OCI-LY7 (cell line): ENCODE measurements at regions not wholly inside any gene's neighbourhood (a gene's known extent, or its start where the extent isn't known, plus 50 kb on each side); places are given as distances from the start of the nearest gene placed in this dataset.
"Not testable (repeated sequence)": the region's sequence is repeated elsewhere in the genome, so short reads cannot be mapped to it uniquely, and the experiment has no call there.

Experiments
- EZH2phosphoT487 ChIP-seq: fragments of 200-600 bp; sonication (generic); IDR thresholded peaks from 2 replicates; pipeline ENCODE4 v1.6.1; 2018; ENCODE audit warnings: low read depth, borderline replicate concordance, mild to moderate bottlenecking, mixed run types, antibody characterized with exemption, low read length, moderate library complexity, mixed read lengths
- TF ChIP-seq, protein P1 (sequence below): fragments of 200-600 bp; sonication (generic); conservative IDR thresholded peaks from 2 replicates; pipeline ENCODE4 v1.5.1; 2014; ENCODE audit warnings: mild to moderate bottlenecking, antibody characterized with exemption, low read length, moderate library complexity, mixed read lengths

- not testable (repeated sequence) for TF ChIP-seq EZH2phosphoT487
- TF ChIP-seq, protein P1, sequence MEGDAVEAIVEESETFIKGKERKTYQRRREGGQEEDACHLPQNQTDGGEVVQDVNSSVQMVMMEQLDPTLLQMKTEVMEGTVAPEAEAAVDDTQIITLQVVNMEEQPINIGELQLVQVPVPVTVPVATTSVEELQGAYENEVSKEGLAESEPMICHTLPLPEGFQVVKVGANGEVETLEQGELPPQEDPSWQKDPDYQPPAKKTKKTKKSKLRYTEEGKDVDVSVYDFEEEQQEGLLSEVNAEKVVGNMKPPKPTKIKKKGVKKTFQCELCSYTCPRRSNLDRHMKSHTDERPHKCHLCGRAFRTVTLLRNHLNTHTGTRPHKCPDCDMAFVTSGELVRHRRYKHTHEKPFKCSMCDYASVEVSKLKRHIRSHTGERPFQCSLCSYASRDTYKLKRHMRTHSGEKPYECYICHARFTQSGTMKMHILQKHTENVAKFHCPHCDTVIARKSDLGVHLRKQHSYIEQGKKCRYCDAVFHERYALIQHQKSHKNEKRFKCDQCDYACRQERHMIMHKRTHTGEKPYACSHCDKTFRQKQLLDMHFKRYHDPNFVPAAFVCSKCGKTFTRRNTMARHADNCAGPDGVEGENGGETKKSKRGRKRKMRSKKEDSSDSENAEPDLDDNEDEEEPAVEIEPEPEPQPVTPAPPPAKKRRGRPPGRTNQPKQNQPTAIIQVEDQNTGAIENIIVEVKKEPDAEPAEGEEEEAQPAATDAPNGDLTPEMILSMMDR, result not testable (repeated sequence)
Measured at GRCh38 chr16:59944041-59944440, 1209.9 kb upstream of the GOT2 start.
